AG04450 (cell line): ENCODE measurements at regions not wholly inside any gene's neighbourhood (a gene's known extent, or its start where the extent isn't known, plus 50 kb on each side); places are given as distances from the start of the nearest gene placed in this dataset.

ENCODE experiments used
- CTCF ChIA-PET: fragments of 300-600, 350-600 bp; formaldehyde crosslinking; extraction: SDS; loops from one replicate; lab custom pipeline; 2022; ENCODE audit warnings: antibody characterized with exemption, inconsistent platforms; lab: Charles Lee
- POLR2A ChIA-PET: fragments of 350-600 bp; formaldehyde crosslinking; extraction: SDS; loops from one replicate; lab custom pipeline; 2021; ENCODE audit warnings: antibody characterized with exemption, inconsistent platforms; lab: Yijun Ruan, JAX
- DNase-seq: peaks from one replicate; pipeline ENCODE4 v3.0.0-alpha.2; 2011; ENCODE audit warnings: low read depth, low spot score
- H3K27ac ChIP-seq: one replicate; pipeline ENCODE4 v1.5.1; 2012; ENCODE audit warnings: low read depth, low read length, control low read depth
- H3K27me3 ChIP-seq: one replicate; pipeline ENCODE4 v1.6.0; 2012; ENCODE audit warnings: low read length; ENCODE audit not compliant: control insufficient read depth, insufficient read depth
- H3K4me3 ChIP-seq: 2 replicates; pipeline ENCODE4 v1.5.1; 2011; ENCODE audit warnings: mild to moderate bottlenecking, low read depth, low read length, control low read depth
- H3K9me3 ChIP-seq: 2 replicates; pipeline ENCODE4 v1.5.1; 2012; ENCODE audit warnings: low read length; ENCODE audit not compliant: control insufficient read depth, insufficient read depth
- TF ChIP-seq, protein P1 (sequence below): IDR thresholded peaks from 2 replicates; pipeline ENCODE4 v1.5.1; 2011; ENCODE audit warnings: low read depth, low read length, control low read depth, inconsistent platforms

DNA sequence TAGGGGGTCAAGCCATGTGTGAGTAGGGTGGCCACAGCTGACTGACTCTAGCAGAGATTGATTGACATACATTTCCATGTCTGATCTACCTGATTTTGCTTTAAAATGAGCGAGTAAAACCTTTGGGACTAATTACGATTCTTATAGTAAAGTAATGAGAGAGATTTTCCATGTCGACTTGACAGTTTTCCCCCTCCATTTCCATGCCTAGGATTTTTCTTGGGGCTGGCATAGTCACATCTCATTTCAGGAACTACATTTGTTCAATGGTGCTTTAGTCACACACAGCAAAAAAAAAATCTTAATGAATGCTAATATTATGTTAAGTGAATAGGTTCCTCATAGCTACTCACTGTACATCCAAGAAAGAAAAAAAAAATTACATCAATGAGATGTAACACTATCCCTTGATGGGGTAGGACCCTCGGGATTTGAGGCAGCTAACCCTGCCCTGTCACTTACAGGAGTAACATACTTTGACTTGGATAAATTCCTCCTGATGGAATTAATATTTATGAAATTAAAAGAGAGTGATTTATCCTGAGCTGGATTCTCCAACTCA is 690.9 kb downstream of the TDRD15 start:
- Histone ChIP-seq H3K9me3 (no peaks in the 10 kb centered on the region), H3K4me3 (no peak overlapping the region), H3K27me3 (no peaks in the 10 kb centered on the region), H3K27ac (no peak overlapping the region)
- ChIA-PET CTCF (no interaction called here), POLR2A (no interaction called here)
- TF ChIP-seq, protein P1, sequence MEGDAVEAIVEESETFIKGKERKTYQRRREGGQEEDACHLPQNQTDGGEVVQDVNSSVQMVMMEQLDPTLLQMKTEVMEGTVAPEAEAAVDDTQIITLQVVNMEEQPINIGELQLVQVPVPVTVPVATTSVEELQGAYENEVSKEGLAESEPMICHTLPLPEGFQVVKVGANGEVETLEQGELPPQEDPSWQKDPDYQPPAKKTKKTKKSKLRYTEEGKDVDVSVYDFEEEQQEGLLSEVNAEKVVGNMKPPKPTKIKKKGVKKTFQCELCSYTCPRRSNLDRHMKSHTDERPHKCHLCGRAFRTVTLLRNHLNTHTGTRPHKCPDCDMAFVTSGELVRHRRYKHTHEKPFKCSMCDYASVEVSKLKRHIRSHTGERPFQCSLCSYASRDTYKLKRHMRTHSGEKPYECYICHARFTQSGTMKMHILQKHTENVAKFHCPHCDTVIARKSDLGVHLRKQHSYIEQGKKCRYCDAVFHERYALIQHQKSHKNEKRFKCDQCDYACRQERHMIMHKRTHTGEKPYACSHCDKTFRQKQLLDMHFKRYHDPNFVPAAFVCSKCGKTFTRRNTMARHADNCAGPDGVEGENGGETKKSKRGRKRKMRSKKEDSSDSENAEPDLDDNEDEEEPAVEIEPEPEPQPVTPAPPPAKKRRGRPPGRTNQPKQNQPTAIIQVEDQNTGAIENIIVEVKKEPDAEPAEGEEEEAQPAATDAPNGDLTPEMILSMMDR = no peak
- DNase-seq = no peak

DNA sequence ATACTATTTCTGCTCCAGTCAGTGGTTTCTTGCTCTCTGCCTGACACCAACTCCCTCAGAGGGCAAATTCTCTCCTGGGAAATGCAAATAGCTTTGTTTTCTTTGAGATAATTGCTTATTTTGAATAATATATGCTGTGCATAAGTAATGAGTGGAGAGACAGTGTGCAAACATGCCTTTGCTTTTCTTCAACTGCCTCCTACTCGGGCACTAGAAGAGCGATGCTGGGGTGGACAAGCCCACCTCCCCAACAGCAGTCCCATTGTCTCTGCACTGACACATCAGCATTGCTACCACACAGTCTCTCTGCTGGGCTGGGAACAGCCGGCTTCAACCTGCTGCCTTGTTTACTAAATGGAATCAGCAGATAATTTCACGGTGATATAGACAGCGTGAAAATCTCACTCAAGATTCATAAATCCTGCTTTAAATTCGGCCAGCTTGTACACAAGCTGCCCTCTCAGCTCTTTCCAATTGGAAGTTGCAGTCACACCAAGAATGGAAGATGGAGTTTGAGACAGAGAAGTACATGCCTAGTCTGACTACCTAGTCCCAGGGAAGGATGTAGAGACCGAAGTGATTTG is 694.5 kb downstream of the TDRD15 start:
- H3K4me3 ChIP-seq = no peak overlapping the region
- ChIA-PET POLR2A (interaction anchor here (3.8 kb wide), 1 partner anchor 19 kb away, joined by 22 read pairs; no protein-coding TSS in a partner anchor), CTCF (interaction anchor here (1.8 kb wide), 1 partner anchor 10 kb away, joined by 5 read pairs; no protein-coding TSS in a partner anchor)
- TF ChIP-seq, protein P1 = no peak
- DNase-seq = no peak
- no peaks in the 10 kb centered on the region for H3K27me3 ChIP-seq
- no peaks in the 10 kb centered on the region for H3K9me3 ChIP-seq
- H3K27ac ChIP-seq = no peak overlapping the region

DNA sequence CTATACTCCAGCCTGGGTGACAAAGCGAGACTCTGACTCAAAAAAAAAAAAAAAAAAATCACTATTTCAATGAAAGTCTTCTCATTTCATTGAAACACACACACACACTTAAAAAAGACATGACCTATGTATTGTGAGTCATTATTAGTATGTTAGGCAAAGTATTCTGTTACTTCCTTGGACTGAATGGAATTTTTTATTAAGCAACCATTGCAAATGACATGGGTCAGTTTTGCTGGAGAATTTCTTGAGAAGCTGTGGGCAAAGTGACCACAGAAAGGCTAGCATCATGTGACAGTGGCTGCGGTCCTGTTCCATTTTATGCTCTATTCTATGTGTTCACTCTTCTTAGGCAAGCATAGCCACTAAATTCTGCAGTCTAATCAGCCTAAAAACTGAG is 695.7 kb downstream of the TDRD15 start:
- H3K9me3 ChIP-seq = no peaks in the 10 kb centered on the region
- POLR2A ChIA-PET = interaction anchor here (0.7 to 3.8 kb wide), 4 partner anchors 14 to 244 kb away, joined by 3 to 22 read pairs (median 4); no protein-coding TSS in a partner anchor
- TF ChIP-seq, protein P1 = no peak
- DNase-seq = no peak
- H3K27ac ChIP-seq = peak overlapping the region; percentile 31
- no peaks in the 10 kb centered on the region for H3K27me3 ChIP-seq
- no peak overlapping the region for H3K4me3 ChIP-seq
- CTCF ChIA-PET = interaction anchor here (1.8 kb wide), 1 partner anchor 11 kb away, joined by 5 read pairs; no protein-coding TSS in a partner anchor

DNA sequence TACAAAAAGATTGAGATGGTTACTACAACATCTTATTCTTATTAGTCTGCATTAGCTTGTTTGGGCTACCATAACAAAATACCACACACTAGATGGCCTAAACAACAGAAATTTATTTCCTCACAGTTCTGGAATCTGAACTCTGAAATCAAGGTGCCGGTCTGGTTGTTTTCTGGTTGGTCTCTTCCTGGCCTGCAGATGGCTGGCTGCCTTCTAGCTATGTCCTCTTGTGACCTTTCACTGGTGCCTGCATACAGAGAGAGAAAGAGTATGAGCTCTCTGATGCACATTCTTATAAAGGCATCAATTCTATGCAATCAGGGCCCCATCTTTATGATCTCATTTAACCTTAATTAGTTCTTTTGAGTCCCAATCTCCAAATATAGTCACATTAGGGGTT is 696.5 kb downstream of the TDRD15 start:
- DNase-seq = no peak
- ChIA-PET CTCF (no interaction called here), POLR2A (interaction anchor here (1.5 to 3.8 kb wide), 2 partner anchors 13 to 17 kb away, joined by 5 to 22 read pairs; no protein-coding TSS in a partner anchor)
- H3K4me3 ChIP-seq = no peak overlapping the region
- TF ChIP-seq, protein P1 = no peak
- no peaks in the 10 kb centered on the region for H3K27me3 ChIP-seq
- H3K9me3 ChIP-seq = no peaks in the 10 kb centered on the region
- H3K27ac ChIP-seq = no peak overlapping the region

DNA sequence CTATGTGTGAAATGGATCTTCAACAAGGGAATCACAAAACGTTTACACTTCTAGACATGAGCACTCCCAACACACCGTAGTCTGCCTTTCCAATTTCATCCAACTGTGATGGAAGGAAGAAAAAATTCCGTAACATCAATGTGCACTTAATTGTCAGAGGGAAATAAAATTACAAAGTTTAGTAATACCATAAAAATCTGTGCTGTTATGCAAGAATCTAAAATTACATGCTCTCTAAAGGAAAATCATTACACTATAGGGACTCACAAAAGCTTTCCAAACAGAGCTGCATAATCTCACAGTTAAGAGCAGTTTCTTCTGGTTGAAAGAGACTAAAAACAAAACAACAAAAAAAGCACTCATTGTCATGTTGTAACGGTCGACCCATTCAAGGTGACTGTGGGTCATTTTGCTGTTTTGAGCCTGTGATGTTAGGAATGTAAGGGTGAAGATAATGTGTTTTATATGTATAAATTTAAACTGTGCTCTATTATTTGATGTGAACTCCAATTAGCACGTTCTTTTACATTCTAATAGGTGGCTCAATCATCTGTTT is 698.0 kb downstream of the TDRD15 start:
- Histone ChIP-seq H3K27me3 (no peaks in the 10 kb centered on the region), H3K4me3 (no peak overlapping the region), H3K27ac (no peak overlapping the region), H3K9me3 (no peaks in the 10 kb centered on the region)
- CTCF ChIA-PET = interaction anchor here (0.7 kb wide), 1 partner anchor 15 kb away, joined by 3 read pairs; no protein-coding TSS in a partner anchor
- POLR2A ChIA-PET = interaction anchor here (1.3 to 3.8 kb wide), 2 partner anchors 12 to 15 kb away, joined by 3 to 22 read pairs; no protein-coding TSS in a partner anchor
- TF ChIP-seq, protein P1 = no peak
- no peak for DNase-seq
